ENCODE measurements at regions not wholly inside any gene's neighbourhood (a gene's known extent, or its start where the extent isn't known, plus 50 kb on each side); places are given as distances from the start of the nearest gene placed in this dataset.

DNA sequence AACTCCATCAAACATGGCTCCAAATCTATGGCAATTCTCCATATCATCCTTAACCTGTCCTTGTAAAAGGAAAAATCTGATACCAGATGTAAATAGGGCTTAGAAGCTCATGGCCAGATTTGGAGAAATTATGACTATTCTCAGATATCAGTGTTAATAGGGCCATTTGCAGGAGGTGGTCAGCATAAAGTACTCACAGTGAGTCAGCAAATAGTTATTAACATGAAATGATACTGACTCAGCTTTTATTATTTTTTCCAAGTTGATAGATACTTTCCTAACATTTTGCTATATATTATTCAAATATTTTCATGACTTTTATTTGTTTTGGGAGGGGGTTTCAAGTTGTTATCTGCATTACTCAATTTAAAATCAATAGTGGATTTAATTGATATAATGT, 255.8 kb downstream of the MFSD1 start:
- TF ChIP-seq, protein P1, sequence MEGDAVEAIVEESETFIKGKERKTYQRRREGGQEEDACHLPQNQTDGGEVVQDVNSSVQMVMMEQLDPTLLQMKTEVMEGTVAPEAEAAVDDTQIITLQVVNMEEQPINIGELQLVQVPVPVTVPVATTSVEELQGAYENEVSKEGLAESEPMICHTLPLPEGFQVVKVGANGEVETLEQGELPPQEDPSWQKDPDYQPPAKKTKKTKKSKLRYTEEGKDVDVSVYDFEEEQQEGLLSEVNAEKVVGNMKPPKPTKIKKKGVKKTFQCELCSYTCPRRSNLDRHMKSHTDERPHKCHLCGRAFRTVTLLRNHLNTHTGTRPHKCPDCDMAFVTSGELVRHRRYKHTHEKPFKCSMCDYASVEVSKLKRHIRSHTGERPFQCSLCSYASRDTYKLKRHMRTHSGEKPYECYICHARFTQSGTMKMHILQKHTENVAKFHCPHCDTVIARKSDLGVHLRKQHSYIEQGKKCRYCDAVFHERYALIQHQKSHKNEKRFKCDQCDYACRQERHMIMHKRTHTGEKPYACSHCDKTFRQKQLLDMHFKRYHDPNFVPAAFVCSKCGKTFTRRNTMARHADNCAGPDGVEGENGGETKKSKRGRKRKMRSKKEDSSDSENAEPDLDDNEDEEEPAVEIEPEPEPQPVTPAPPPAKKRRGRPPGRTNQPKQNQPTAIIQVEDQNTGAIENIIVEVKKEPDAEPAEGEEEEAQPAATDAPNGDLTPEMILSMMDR (IDR thresholded peaks at IDR 0.05; ENCODE audit: insufficient read depth, low read length, poor library complexity, severe bottlenecking): no peak
- no peak for TF ChIP-seq EZH2phosphoT487 (conservative IDR thresholded peaks at IDR 0.05; ENCODE audit: low read length)

All from SU-DHL-6 (cell line).